GM12878 (cell line): ENCODE measurements at regions not wholly inside any gene's neighbourhood (a gene's known extent, or its start where the extent isn't known, plus 50 kb on each side); places are given as distances from the start of the nearest gene placed in this dataset.

Source experiments
- ATAC-seq: fragments of 200-7000 bp; cut with Tn5 transposase; 3 replicates; pipeline ENCODE4 v1.9.1; 2020; ENCODE audit warnings: mild to moderate bottlenecking, moderate library complexity
- BruUV-seq: library from RNA; stranded (reverse); fragments of 400-500 nt; replicated peaks from 2 replicates; lab custom pipeline; 2021; lab: Mats Ljungman, UMichigan
- CTCF ChIA-PET: fragments of 300-600 bp; sonication (Branson Sonifier 250); formaldehyde crosslinking; extraction: SDS; loops from one replicate; lab custom pipeline; 2021; ENCODE audit warnings: inconsistent platforms; lab: Yijun Ruan, JAX
- POLR2A ChIA-PET: fragments of 350-600 bp; formaldehyde crosslinking; extraction: SDS; loops from one replicate; lab custom pipeline; 2021; ENCODE audit warnings: inconsistent platforms; lab: Charles Lee
- RAD21 ChIA-PET: fragments of 300-600 bp; sonication (Branson Sonifier 250); formaldehyde crosslinking; loops from one replicate; lab custom pipeline; 2023; ENCODE audit warnings: antibody characterized with exemption; ENCODE audit not compliant: unreplicated experiment; lab: Charles Lee
- SMC1A ChIA-PET: fragments of 300-600 bp; sonication (Branson Sonifier 250); formaldehyde crosslinking; loops from one replicate; lab custom pipeline; 2023; ENCODE audit not compliant: unreplicated experiment, uncharacterized antibody; lab: Charles Lee
- DNase-seq: peaks from one replicate; pipeline ENCODE4 v3.0.0-alpha.2; 2011; ENCODE audit warnings: low read depth, low spot score
- FAIRE-seq: peaks from 3 replicates; lab custom pipeline; 2011; peaks lifted over from hg19 to GRCh38; lab: Jason Lieb, UNC
- H2AFZ ChIP-seq: 2 replicates; pipeline ENCODE4 v1.6.0; 2011; ENCODE audit warnings: low read depth, low read length, control low read depth; ENCODE audit not compliant: control insufficient read depth
- H3K27ac ChIP-seq: 2 replicates; pipeline ENCODE4 v1.5.1; 2011; ENCODE audit warnings: control low read depth; ENCODE audit not compliant: control insufficient read depth, insufficient read depth
- H3K27me3 ChIP-seq, 2 experiments: replicated peaks in 1 of 2; 2 replicates each; pipeline versions ENCODE4 v1.6.0 to v1.6.1; 2011; ENCODE audit warnings: low read length in 1 of 2; ENCODE audit not compliant: control insufficient read depth in 2 of 2, insufficient read depth in 2 of 2
- H3K36me3 ChIP-seq, 2 experiments: 2 replicates each; pipeline ENCODE4 v1.5.1; 2011; ENCODE audit warnings: low read length in 1 of 2; ENCODE audit not compliant: control insufficient read depth in 2 of 2, insufficient read depth in 2 of 2
- H3K4me1 ChIP-seq: 2 replicates; pipeline ENCODE4 v1.6.1; 2011; ENCODE audit warnings: mild to moderate bottlenecking, low read length, moderate library complexity, mixed read lengths; ENCODE audit not compliant: control insufficient read depth, insufficient read depth
- H3K4me2 ChIP-seq: 2 replicates; pipeline ENCODE4 v1.6.0; 2011; ENCODE audit warnings: control low read depth; ENCODE audit not compliant: control insufficient read depth, insufficient read depth
- H3K4me3 ChIP-seq: fragments of 200-600 bp; sonication (generic); 2 replicates; pipeline ENCODE4 v1.5.1; 2016
- H3K79me2 ChIP-seq: 2 replicates; pipeline ENCODE4 v1.6.0; 2011; ENCODE audit warnings: low read length; ENCODE audit not compliant: control insufficient read depth, insufficient read depth
- H3K9ac ChIP-seq: 2 replicates; pipeline ENCODE4 v1.8.0; 2011; ENCODE audit warnings: low read length, control low read depth, mixed read lengths; ENCODE audit not compliant: control insufficient read depth, insufficient read depth
- H3K9me3 ChIP-seq: replicated peaks from 3 replicates; pipeline ENCODE4 v1.5.1; 2011; ENCODE audit warnings: mild to moderate bottlenecking, low read length; ENCODE audit not compliant: control insufficient read depth, insufficient read depth
- H4K20me1 ChIP-seq: 2 replicates; pipeline ENCODE4 v1.6.0; 2011; ENCODE audit not compliant: control insufficient read depth, insufficient read depth
- BRCA1 ChIP-seq: IDR thresholded peaks from 2 replicates; pipeline ENCODE4 v1.6.1; 2011; ENCODE audit warnings: low read depth, low read length, improper control_type of control experiment
- EP300 ChIP-seq, 2 experiments: fragments of 150-350 bp in 1 of 2; IDR thresholded peaks; 2 replicates each; pipeline ENCODE4 v1.6.1; 2011 to 2012; ENCODE audit warnings: low read depth in 2 of 2, low read length in 2 of 2, borderline replicate concordance in 1 of 2, improper control_type of control experiment in 1 of 2, inconsistent platforms in 1 of 2; ENCODE audit not compliant: control insufficient read depth in 1 of 2
- GATAD2B ChIP-seq: fragments of 450-650 bp; conservative IDR thresholded peaks from 2 replicates; pipeline ENCODE4 v1.6.1; 2017; ENCODE audit warnings: low read depth, mild to moderate bottlenecking, moderate library complexity
- HDAC2 ChIP-seq: fragments of 200-600 bp; sonication (generic); IDR thresholded peaks from 2 replicates; pipeline ENCODE4 v1.6.1; 2017
- IKZF2 ChIP-seq, 2 experiments: fragments of 450-650 bp; IDR thresholded peaks; 2 replicates each; pipeline ENCODE4 v1.6.1; 2017; ENCODE audit warnings: mild to moderate bottlenecking in 2 of 2, moderate library complexity in 2 of 2
- KAT2A ChIP-seq: conservative IDR thresholded peaks from 2 replicates; pipeline ENCODE4 v1.6.1; 2011; ENCODE audit warnings: low read depth, low read length; ENCODE audit not compliant: control insufficient read depth
- MLLT1 ChIP-seq: fragments of 450-650 bp; IDR thresholded peaks from 2 replicates; pipeline ENCODE4 v1.6.1; 2016; ENCODE audit warnings: mild to moderate bottlenecking
- PBX3 ChIP-seq: IDR thresholded peaks from 2 replicates; pipeline ENCODE4 v1.6.1; 2011; ENCODE audit warnings: mild to moderate bottlenecking, low read depth, low read length, moderate library complexity; ENCODE audit not compliant: insufficient replicate concordance
- RAD21 ChIP-seq: IDR thresholded peaks from 2 replicates; pipeline ENCODE4 v1.6.1; 2011; ENCODE audit warnings: mild to moderate bottlenecking, low read depth, low read length, moderate library complexity; ENCODE audit not compliant: insufficient read depth
- SIN3A ChIP-seq: IDR thresholded peaks from 2 replicates; pipeline ENCODE4 v1.6.1; 2012; ENCODE audit warnings: low read depth, low read length, improper control_type of control experiment
- SPI1 ChIP-seq: IDR thresholded peaks from 2 replicates; pipeline ENCODE4 v1.6.1; 2011; ENCODE audit warnings: low read depth, mild to moderate bottlenecking, low read length, moderate library complexity, borderline replicate concordance; ENCODE audit not compliant: insufficient read depth
- SRF ChIP-seq, 2 experiments: IDR thresholded peaks; 2 replicates each; pipeline ENCODE4 v1.6.1; 2011; ENCODE audit warnings: low read depth in 2 of 2, low read length in 2 of 2, mild to moderate bottlenecking in 1 of 2, moderate library complexity in 1 of 2
- STAT1 ChIP-seq: fragments of 450-650 bp; conservative IDR thresholded peaks from 2 replicates; pipeline ENCODE4 v1.6.1; 2014; ENCODE audit warnings: antibody characterized with exemption, mild to moderate bottlenecking
- SUPT20H ChIP-seq: IDR thresholded peaks from 2 replicates; pipeline ENCODE4 v1.6.1; 2011; ENCODE audit warnings: low read depth, mild to moderate bottlenecking, low read length, moderate library complexity, borderline replicate concordance; ENCODE audit not compliant: control insufficient read depth
- USF2 ChIP-seq: IDR thresholded peaks from 2 replicates; pipeline ENCODE4 v1.6.1; 2011; ENCODE audit warnings: low read depth, low read length, improper control_type of control experiment, borderline replicate concordance
- YY1 ChIP-seq: IDR thresholded peaks from 2 replicates; pipeline ENCODE4 v1.6.1; 2011; ENCODE audit warnings: low read depth, mild to moderate bottlenecking, low read length
- WGBS: methylation state at CpG from one replicate; pipeline ENCODE4 v1.1.6; 2016; ENCODE audit warnings: low lambda C conversion rate; ENCODE audit not compliant: insufficient replicate concordance, insufficient coverage; ENCODE audit errors: missing lambda C conversion rate; 5-methylcytosine and 5-hydroxymethylcytosine counted together
- in situ Hi-C: fragments of 300-500 bp; cut with MboI; formaldehyde crosslinking; loops from 9 replicates; pipeline ENCODE4 v1.14.3; 2018; ENCODE audit warnings: mixed read lengths
- intact Hi-C: fragments of 100-400 bp; cut with micrococcal nuclease; formaldehyde crosslinking; loops from one replicate; pipeline ENCODE4 v1.14.2; 2022; ENCODE audit not compliant: unreplicated experiment
- TF ChIP-seq, protein P1 (sequence below): fragments of 450-650 bp; IDR thresholded peaks from 2 replicates; pipeline ENCODE4 v1.6.1; 2017; ENCODE audit warnings: low read depth, mild to moderate bottlenecking, moderate library complexity

DNA sequence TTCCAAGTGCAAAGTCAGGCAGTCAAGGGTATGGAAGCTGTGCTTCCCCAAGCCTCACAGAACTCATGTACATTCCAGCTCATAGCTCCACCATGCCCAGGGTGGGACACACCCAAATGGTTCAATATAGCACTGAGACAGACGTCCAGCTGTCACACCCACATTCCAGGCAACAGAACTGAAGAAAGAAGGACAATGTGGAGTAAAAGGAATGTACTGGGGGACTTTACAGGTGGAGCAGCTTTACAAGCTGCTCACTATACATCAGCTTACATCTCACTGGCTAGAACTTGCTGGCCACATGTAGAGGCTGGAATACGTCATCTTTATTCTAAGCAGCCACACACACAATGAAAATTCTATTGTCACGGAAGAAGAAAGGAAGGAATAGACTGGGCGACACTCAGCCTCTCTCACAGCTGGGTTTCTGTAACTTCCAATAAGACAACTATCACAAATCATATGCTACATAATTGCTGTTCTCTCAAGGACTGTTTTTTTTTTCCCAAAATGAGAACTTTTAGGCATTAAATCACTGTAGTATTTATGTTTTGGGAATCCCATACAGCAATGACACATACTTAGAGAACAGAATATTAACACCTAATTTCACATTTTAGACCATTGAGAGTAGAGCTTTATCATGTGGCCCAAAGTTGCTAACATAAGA lies 86.1 kb downstream of the KLF12 start:
- no peaks in the 10 kb centered on the region for H4K20me1 ChIP-seq
- H3K4me1 ChIP-seq: no peaks in the 10 kb centered on the region
- H3K4me3 ChIP-seq: no peak overlapping the region
- DNase-seq: no peak
- BruUV-seq: no TSS peak
- H3K9ac ChIP-seq: no peak overlapping the region
- WGBS: 66% methylated on average over 4 of the region's 4 CpGs
- TF ChIP-seq MLLT1 (no peak), PBX3 (no peak), SPI1 (no peak), EP300 (IDR thresholded peaks at IDR 0.05; ENCODE audit: borderline replicate concordance in 1 of 2, control insufficient read depth in 1 of 2, low read depth in 2 of 2, low read length in 2 of 2) (no peak), STAT1 (no peak), USF2 (no peak), SIN3A (no peak), SUPT20H (no peak), BRCA1 (no peak), IKZF2 (IDR thresholded peaks at IDR 0.05) (no peak), HDAC2 (no peak), RAD21 (no peak), GATAD2B (no peak), YY1 (no peak), KAT2A (no peak), SRF (IDR thresholded peaks at IDR 0.05; ENCODE audit: low read depth in 2 of 2, low read length in 2 of 2) (no peak)
- TF ChIP-seq, protein P1, sequence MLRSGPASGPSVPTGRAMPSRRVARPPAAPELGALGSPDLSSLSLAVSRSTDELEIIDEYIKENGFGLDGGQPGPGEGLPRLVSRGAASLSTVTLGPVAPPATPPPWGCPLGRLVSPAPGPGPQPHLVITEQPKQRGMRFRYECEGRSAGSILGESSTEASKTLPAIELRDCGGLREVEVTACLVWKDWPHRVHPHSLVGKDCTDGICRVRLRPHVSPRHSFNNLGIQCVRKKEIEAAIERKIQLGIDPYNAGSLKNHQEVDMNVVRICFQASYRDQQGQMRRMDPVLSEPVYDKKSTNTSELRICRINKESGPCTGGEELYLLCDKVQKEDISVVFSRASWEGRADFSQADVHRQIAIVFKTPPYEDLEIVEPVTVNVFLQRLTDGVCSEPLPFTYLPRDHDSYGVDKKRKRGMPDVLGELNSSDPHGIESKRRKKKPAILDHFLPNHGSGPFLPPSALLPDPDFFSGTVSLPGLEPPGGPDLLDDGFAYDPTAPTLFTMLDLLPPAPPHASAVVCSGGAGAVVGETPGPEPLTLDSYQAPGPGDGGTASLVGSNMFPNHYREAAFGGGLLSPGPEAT: no peak
- TF ChIP-seq, all 136 proteins: peak for 0
- Histone ChIP-seq H3K27me3 (no peaks in the 10 kb centered on the region), H3K4me2 (no peak overlapping the region), H3K9me3 (no peaks in the 10 kb centered on the region), H3K36me3 (no peaks in the 10 kb centered on the region), H2AFZ (no peak overlapping the region), H3K27ac (no peak overlapping the region), H3K79me2 (no peaks in the 10 kb centered on the region; the same call in 1 of the 2 replicates)
- ATAC-seq (no peak), FAIRE-seq (no peak)
- intact Hi-C loops: no loop called here
- in situ Hi-C loops: no loop called here
- RAD21 ChIA-PET: interaction anchor here (1.1 kb wide), 1 partner anchor 106 kb away, joined by 3 read pairs; no protein-coding TSS in a partner anchor
- SMC1A ChIA-PET: interaction anchor here (1.0 to 1.6 kb wide), 4 partner anchors 9 to 92 kb away, joined by 4 to 6 read pairs (median 4); no protein-coding TSS in a partner anchor
- CTCF ChIA-PET: interaction anchor here (0.6 to 1.4 kb wide), 6 partner anchors 10 to 212 kb away, joined by 3 to 5 read pairs (median 3); no protein-coding TSS in a partner anchor
- POLR2A ChIA-PET: no interaction called here
